Sigmoid colon (tissue), 4 donors: ENCODE measurements at regions not wholly inside any gene's neighbourhood (a gene's known extent, or its start where the extent isn't known, plus 50 kb on each side); places are given as distances from the start of the nearest gene placed in this dataset.

Experiments used
- EP300 ChIP-seq, 4 donors: sonication (generic); formaldehyde crosslinking; IDR thresholded peaks; one replicate each; pipeline ENCODE4 v1.6.1; 2017; ENCODE audit warnings: antibody characterized with exemption in 4 of 4
- POLR2A ChIP-seq, 2 donors: fragments of 450-650 bp; IDR thresholded peaks; one replicate each; pipeline ENCODE4 v1.6.1; 2016; ENCODE audit warnings: antibody characterized with exemption in 2 of 2, mild to moderate bottlenecking in 2 of 2, moderate library complexity in 2 of 2
- POLR2AphosphoS5 ChIP-seq, 4 donors: sonication (generic); formaldehyde crosslinking; IDR thresholded peaks; one replicate each; pipeline ENCODE4 v1.6.1; 2017; ENCODE audit warnings: antibody characterized with exemption in 4 of 4
- TF ChIP-seq, protein P1 (sequence below), 4 experiments: fragments of 450-650 bp in 3 of 4; fragments of 200-600 bp in 1 of 4; IDR thresholded peaks; one replicate each; pipeline ENCODE4 v1.5.1; 2016 to 2019; ENCODE audit warnings: antibody characterized with exemption in 4 of 4, mild to moderate bottlenecking in 3 of 4, moderate library complexity in 2 of 4

DNA sequence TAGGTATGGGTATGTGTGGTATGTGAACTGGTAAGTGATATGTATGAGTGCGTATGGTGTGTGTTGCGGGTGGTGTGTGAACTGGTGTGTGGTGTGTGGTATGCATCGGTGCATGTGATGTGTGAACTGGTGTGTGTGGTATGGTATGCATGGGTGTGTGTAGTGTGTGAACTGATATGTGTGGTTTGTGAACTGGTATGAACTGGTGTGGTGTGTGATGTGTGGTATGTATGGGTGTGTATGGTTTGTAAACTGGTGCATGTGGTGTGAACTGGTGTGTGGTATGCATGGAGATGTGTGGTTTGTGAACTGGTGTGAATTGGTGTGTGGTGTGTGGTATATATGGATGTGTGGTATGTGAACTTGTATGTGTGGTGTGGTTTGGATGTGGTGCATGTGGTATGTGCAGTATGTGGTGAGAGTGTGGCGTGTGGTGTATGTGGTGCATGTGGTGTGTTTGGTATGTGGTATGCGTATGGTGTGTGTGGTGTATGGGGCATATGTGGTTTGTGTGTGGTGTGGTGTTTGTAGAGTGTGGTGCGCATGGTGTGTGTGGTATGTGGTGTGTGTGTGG lies 208.9 kb upstream of the TNP1 start:
- TF ChIP-seq, protein P1, sequence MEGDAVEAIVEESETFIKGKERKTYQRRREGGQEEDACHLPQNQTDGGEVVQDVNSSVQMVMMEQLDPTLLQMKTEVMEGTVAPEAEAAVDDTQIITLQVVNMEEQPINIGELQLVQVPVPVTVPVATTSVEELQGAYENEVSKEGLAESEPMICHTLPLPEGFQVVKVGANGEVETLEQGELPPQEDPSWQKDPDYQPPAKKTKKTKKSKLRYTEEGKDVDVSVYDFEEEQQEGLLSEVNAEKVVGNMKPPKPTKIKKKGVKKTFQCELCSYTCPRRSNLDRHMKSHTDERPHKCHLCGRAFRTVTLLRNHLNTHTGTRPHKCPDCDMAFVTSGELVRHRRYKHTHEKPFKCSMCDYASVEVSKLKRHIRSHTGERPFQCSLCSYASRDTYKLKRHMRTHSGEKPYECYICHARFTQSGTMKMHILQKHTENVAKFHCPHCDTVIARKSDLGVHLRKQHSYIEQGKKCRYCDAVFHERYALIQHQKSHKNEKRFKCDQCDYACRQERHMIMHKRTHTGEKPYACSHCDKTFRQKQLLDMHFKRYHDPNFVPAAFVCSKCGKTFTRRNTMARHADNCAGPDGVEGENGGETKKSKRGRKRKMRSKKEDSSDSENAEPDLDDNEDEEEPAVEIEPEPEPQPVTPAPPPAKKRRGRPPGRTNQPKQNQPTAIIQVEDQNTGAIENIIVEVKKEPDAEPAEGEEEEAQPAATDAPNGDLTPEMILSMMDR (IDR thresholded peaks at IDR 0.05): no peak
- TF ChIP-seq EP300 (IDR thresholded peaks at IDR 0.05): no peak
- no peak for TF ChIP-seq POLR2A (IDR thresholded peaks at IDR 0.05)
- no peak for TF ChIP-seq POLR2AphosphoS5 (IDR thresholded peaks at IDR 0.05)
